Immature natural killer cell (primary cell): ENCODE measurements at regions not wholly inside any gene's neighbourhood (a gene's known extent, or its start where the extent isn't known, plus 50 kb on each side); places are given as distances from the start of the nearest gene placed in this dataset.

Experiments used
- DNase-seq, 3 donors: peaks; one replicate each; pipeline ENCODE4 v3.0.0; 2022; ENCODE audit warnings: mixed read lengths in 1 of 3
- H3K27ac Mint-ChIP-seq, 6 donors: one replicate each; pipeline ENCODE4 v1.8.0; 2020; ENCODE audit warnings: mixed read lengths in 6 of 6, mild to moderate bottlenecking in 5 of 6, inconsistent platforms in 4 of 6, moderate library complexity in 3 of 6
- H3K27me3 Mint-ChIP-seq, 3 donors: one replicate each; pipeline ENCODE4 v1.8.0; 2020 to 2021; ENCODE audit warnings: low read depth in 3 of 3, mild to moderate bottlenecking in 3 of 3, mixed read lengths in 3 of 3, moderate library complexity in 3 of 3, inconsistent platforms in 1 of 3
- H3K36me3 Mint-ChIP-seq, 3 donors: one replicate each; pipeline ENCODE4 v1.8.0; 2020; ENCODE audit warnings: mixed read lengths in 3 of 3, inconsistent platforms in 2 of 3, mild to moderate bottlenecking in 2 of 3
- H3K4me1 Mint-ChIP-seq, 2 donors: one replicate each; pipeline ENCODE4 v1.8.0; 2020; ENCODE audit warnings: inconsistent platforms in 2 of 2, mild to moderate bottlenecking in 2 of 2, mixed read lengths in 2 of 2, moderate library complexity in 1 of 2
- H3K4me3 Mint-ChIP-seq, 5 donors: one replicate each; pipeline ENCODE4 v1.8.0; 2020; ENCODE audit warnings: mild to moderate bottlenecking in 5 of 5, mixed read lengths in 5 of 5, inconsistent platforms in 3 of 5, moderate library complexity in 3 of 5
- H3K9me3 Mint-ChIP-seq, 6 donors: one replicate each; pipeline ENCODE4 v1.8.0; 2020; ENCODE audit warnings: mild to moderate bottlenecking in 6 of 6, mixed read lengths in 6 of 6, inconsistent platforms in 4 of 6, moderate library complexity in 3 of 6

DNA sequence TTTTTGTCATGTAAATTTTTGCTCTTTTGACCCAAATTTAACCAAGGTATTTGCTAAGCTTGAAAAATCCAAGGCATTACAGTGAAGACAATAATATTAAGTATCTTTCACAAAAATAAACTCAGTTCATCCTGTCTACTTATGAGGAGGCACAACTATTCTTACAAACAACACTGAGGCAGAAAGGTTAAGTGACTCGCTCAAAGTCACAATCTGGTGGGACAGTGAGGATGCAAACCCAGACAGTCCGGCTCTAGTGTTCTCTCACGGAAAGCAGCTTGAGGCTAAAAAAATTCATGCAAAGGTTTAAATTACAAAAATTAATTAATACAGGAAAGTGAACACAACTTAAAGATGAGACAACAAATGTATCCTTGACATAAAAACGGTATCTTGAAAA lies 125.3 kb downstream of the SIPA1L2 start:
- Mint-ChIP-seq H3K27me3 (peaks cover 2 to 8% (median 2%) of the 10 kb centered on the region in 3 donors), H3K4me1 (no peaks in the 10 kb centered on the region), H3K27ac (no peak overlapping the region), H3K9me3 (no peaks in the 10 kb centered on the region), H3K36me3 (peaks cover 0 to 4% (median 0%) of the 10 kb centered on the region in 3 donors), H3K4me3 (no peak overlapping the region)
- DNase-seq = no peak

DNA sequence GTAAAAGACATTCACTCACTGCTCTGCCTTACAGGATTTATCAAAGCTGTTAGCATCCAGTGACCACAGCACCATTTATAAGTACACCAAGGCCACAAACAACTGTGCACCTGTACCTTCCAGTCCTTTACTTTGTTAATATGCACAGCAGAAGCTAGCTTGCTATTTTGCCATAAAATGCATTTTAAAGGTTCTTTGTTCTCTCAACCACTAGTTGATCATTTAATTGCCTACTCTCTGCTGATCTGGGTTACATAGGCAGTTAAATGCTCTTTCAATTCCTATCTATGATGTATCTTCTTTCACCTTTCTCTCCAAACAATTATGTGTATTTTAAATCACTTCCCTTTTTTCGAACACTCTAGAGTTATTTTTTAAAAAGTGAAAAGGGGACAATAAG lies 126.4 kb downstream of the SIPA1L2 start:
- Mint-ChIP-seq H3K4me3 (no peak overlapping the region), H3K9me3 (no peaks in the 10 kb centered on the region), H3K36me3 (peaks cover 0 to 4% (median 0%) of the 10 kb centered on the region in 3 donors), H3K27ac (no peak overlapping the region), H3K27me3 (peaks cover 0 to 8% (median 2%) of the 10 kb centered on the region in 3 donors), H3K4me1 (no peaks in the 10 kb centered on the region)
- no peak for DNase-seq

DNA sequence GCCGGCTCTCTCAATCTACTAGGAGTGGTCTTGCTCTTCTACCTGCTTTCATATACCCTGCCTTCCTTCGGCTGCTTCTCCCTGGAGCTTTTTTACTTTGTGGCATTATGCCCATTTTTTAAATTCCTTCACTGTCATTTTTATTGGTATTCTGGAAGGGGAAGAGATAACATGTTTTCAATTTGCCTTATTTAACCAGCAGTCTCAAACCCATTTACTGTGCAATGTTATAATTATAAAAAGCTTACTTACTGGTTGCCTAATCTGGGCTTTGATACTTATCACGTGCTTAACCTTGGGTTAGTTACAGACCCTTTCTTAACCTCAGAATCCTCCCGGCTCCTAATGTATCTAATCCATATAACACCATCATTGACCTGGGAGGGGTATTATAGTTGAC lies 128.1 kb downstream of the SIPA1L2 start:
- H3K9me3 Mint-ChIP-seq = no peaks in the 10 kb centered on the region
- no peak overlapping the region for H3K27ac Mint-ChIP-seq
- no peak overlapping the region for H3K4me3 Mint-ChIP-seq
- H3K27me3 Mint-ChIP-seq = peaks cover 0 to 5% (median 2%) of the 10 kb centered on the region in 3 donors
- peaks cover 0 to 4% (median 0%) of the 10 kb centered on the region in 3 donors for H3K36me3 Mint-ChIP-seq
- DNase-seq = no peak
- no peaks in the 10 kb centered on the region for H3K4me1 Mint-ChIP-seq

DNA sequence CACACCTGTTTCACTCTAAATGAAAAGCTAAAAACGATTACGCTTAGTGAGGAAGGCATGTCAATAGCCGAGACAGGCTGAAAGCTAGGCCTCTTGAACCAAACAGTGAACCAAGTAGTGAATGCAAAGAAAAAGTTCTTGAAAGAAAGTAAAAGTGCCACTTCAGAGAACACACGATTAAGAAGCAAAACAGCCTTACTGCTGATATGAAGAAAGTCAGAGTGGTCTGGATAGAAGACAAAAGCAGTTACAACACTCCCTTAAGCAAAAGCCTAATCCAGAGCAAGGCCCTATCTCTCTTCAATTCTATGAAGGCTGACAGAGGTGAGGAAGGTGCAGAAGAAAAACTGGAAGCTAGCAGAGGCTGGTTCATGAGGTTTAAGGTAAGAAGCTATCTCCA lies 130.7 kb downstream of the SIPA1L2 start:
- Mint-ChIP-seq H3K9me3 (no peaks in the 10 kb centered on the region), H3K4me1 (no peaks in the 10 kb centered on the region), H3K36me3 (peaks cover 0 to 4% (median 0%) of the 10 kb centered on the region in 3 donors), H3K27me3 (peaks cover 0 to 2% (median 0%) of the 10 kb centered on the region in 3 donors), H3K4me3 (no peak overlapping the region), H3K27ac (no peak overlapping the region)
- no peak for DNase-seq

DNA sequence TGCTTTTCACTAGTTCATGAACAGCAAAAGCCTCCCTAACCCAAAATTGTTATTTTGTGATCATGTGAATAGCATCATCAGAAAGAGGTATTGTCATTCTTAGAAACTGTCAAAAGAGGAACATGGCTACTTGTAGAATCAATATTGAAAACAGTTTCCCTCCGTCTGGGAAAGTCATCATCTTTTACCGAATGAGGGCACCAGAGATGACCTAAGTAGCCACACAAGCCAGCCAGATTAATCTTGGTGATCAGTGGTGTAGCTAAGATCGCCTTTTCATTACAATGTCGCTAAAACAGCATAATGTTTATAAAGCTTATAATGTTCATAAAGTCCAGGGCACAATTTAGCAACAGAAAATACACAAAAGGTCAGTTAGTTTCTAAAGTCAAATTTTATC lies 136.1 kb downstream of the SIPA1L2 start:
- no peaks in the 10 kb centered on the region for H3K4me1 Mint-ChIP-seq
- no peak overlapping the region for H3K27ac Mint-ChIP-seq

DNA sequence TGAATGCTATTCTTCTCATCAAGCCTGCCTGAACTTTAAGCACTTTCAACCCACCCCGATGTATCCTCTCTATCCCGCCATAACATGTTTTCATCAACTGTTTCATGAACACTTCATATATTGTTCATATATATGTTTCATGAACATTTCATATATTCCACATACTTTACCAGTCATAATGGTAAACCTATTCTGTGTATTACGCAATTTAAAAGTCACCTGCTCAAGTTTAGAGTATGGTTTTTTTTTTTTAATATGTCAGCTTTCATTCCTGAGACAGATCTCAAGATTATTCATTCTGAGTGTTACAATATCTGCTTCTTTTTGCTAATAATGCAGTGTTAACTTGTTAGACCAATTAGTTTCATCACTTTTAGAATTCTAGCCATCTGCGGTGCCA lies 140.7 kb downstream of the SIPA1L2 start:
- no peaks in the 10 kb centered on the region for H3K4me1 Mint-ChIP-seq
- H3K36me3 Mint-ChIP-seq = peaks cover 0 to 5% (median 3%) of the 10 kb centered on the region in 3 donors
- H3K27ac Mint-ChIP-seq = no peak overlapping the region
- H3K27me3 Mint-ChIP-seq = peaks cover 0 to 4% (median 0%) of the 10 kb centered on the region in 3 donors
- no peaks in the 10 kb centered on the region for H3K9me3 Mint-ChIP-seq
- no peak overlapping the region for H3K4me3 Mint-ChIP-seq
- no peak for DNase-seq

More for the DNA sequence above, 136.1 kb downstream of the SIPA1L2 start:
- Mint-ChIP-seq H3K27me3 (peaks cover 0 to 2% (median 0%) of the 10 kb centered on the region in 3 donors), H3K36me3 (peaks cover 0 to 3% (median 0%) of the 10 kb centered on the region in 3 donors), H3K9me3 (no peaks in the 10 kb centered on the region), H3K4me3 (no peak overlapping the region)
- DNase-seq = no peak

DNA sequence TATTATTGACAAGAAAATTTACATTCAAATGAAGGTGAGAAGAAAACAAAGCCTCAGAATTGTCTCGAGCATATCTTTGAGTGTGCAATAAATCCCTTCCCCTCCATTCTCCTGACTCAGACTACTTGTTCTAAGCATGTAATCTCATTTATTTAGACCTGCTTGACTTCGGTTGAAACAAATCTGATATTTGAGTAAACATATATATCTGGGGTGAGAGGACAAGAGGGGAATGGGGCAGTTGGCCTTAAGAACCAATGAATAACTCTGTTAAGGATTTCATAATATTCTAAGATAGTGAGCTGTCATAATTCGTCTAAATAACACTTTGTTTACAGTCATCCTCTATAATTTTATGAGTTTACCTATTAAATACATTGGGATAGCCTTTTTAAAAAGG lies 142.7 kb downstream of the SIPA1L2 start:
- no peak overlapping the region for H3K4me3 Mint-ChIP-seq
- H3K27ac Mint-ChIP-seq = no peak overlapping the region
- H3K9me3 Mint-ChIP-seq = no peaks in the 10 kb centered on the region
- H3K4me1 Mint-ChIP-seq = no peaks in the 10 kb centered on the region
- H3K27me3 Mint-ChIP-seq = peaks cover 0 to 4% (median 4%) of the 10 kb centered on the region in 3 donors
- no peak for DNase-seq
- peaks cover 0 to 8% (median 5%) of the 10 kb centered on the region in 3 donors for H3K36me3 Mint-ChIP-seq

DNA sequence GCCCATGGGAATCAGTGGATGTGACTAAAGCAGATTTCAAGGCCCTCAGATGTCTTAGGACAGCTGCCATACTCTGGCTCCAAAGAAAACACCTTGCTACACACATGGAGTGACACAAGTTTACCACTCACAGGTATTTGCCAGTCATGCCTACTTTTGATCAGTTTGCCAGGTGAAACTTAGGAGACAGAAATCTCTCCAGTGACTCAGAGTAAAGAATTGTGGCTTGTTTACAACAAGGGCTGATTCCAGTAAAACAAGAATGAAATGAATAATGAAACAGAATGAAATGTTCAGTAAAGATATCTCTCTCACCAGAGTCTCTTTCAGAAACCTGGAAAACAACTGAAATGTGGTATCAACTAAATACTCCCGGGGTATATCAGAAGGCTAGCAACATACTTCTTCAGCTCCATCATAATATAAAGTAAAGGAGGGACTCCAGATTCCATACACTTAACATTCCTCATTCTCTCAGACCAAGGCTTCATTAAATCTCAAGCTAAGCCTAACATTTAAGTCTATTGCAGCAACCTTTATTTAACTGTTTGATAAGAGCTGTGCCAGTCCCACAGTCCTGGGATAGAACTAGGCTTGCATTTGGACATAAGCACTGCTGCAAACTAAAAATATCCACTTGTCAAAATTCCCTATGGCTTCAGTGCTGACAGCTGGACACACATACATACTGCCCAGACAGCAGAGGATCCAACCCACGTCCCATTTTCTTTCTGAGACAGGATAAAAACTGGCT lies 143.3 kb downstream of the SIPA1L2 start:
- Mint-ChIP-seq H3K4me3 (no peak overlapping the region), H3K4me1 (no peaks in the 10 kb centered on the region), H3K27me3 (peaks cover 0 to 4% (median 4%) of the 10 kb centered on the region in 3 donors), H3K27ac (no peak overlapping the region), H3K9me3 (no peaks in the 10 kb centered on the region), H3K36me3 (peaks cover 0 to 8% (median 5%) of the 10 kb centered on the region in 3 donors)
- no peak for DNase-seq

DNA sequence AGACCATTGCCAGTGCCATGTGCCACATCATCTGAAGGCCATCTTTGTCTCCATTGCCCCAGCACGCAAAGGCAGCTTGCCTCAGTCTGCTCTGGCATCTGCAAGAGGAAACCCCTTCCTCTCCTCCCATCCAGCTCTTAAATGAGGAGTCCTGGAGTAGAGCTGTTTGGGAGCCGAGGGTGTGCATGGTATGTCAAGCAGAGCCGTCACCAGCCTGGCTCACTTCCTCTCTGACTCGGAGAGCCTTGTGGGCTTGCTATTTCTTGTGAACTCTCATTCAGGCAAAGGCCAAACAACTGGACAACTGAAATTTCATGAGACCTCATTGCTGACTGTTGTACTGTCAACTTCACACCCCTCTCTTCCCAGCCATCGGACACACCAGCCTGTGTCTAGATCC lies 143.9 kb downstream of the SIPA1L2 start:
- Mint-ChIP-seq H3K4me1 (no peaks in the 10 kb centered on the region), H3K4me3 (no peak overlapping the region), H3K27me3 (peaks cover 0 to 4% (median 3%) of the 10 kb centered on the region in 3 donors), H3K36me3 (peaks cover 0 to 8% (median 5%) of the 10 kb centered on the region in 3 donors), H3K27ac (no peak overlapping the region), H3K9me3 (no peaks in the 10 kb centered on the region)
- DNase-seq = no peak

DNA sequence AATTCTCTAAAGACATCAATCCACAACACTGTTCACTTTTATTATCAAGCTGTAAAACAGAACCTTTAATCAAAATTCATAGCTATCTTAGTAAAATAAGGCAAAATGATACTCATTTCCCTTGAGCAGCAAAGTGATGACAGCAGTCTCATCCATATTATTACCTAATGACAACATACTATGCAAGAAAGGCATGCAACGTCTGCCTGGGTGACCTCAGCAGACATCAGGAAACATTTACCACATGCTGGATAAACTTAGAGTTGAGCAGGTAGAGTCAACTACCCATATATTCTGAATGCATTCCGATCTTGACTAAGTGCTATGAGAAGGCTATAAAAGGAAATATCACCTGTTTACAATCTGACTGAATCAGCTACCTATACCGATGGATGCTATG lies 145.1 kb downstream of the SIPA1L2 start:
- Mint-ChIP-seq H3K36me3 (peaks cover 0 to 8% (median 5%) of the 10 kb centered on the region in 3 donors), H3K9me3 (no peaks in the 10 kb centered on the region), H3K4me3 (no peak overlapping the region), H3K27ac (no peak overlapping the region), H3K4me1 (no peaks in the 10 kb centered on the region), H3K27me3 (peaks cover 0 to 4% (median 3%) of the 10 kb centered on the region in 3 donors)
- DNase-seq = no peak

DNA sequence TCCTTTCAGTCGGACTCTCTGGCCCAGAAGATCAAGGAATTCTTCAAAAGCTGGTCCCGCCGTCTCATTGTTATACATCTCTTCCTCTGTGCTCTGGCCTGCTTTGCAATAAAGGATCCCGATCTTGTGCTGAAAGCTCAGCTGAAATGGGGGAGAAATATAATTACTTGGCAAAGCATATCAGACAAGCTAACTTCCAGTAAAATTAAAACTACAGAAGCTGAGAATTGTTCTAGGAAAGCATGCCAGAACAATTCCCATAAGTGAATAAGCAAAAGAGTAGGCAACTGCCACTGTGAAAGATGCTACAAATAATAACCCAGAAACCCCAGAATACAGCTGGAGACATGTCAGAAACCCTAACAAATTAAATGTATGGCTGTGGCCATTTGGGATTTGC lies 146.1 kb downstream of the SIPA1L2 start:
- Mint-ChIP-seq H3K36me3 (peaks cover 0 to 8% (median 5%) of the 10 kb centered on the region in 3 donors), H3K4me1 (no peaks in the 10 kb centered on the region), H3K9me3 (no peaks in the 10 kb centered on the region), H3K4me3 (no peak overlapping the region), H3K27ac (no peak overlapping the region), H3K27me3 (peaks cover 0 to 4% (median 3%) of the 10 kb centered on the region in 3 donors)
- no peak for DNase-seq

DNA sequence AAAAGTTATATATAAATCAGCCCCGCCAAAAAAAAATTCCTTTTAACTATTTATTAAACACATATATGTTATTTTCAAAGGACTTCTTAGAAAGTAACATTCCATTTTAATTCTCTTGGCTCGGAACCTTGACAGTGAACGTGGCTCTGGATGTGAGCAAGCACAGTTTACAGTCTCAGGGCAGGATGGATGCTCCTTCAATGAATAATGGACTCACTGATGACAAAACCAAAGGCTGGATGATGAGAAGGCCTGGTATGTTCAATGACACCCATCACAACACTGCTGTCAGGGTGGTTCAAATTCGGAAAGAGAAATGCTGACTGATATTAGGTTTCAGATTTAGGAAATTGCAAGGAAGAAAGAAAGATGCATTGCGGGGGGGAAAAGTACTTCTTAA lies 148.8 kb downstream of the SIPA1L2 start:
- H3K36me3 Mint-ChIP-seq = peaks cover 0 to 8% (median 0%) of the 10 kb centered on the region in 3 donors
- no peak for DNase-seq
- no peak overlapping the region for H3K27ac Mint-ChIP-seq
- H3K27me3 Mint-ChIP-seq = peaks cover 0 to 9% (median 5%) of the 10 kb centered on the region in 3 donors
- no peaks in the 10 kb centered on the region for H3K4me1 Mint-ChIP-seq
- H3K9me3 Mint-ChIP-seq = no peaks in the 10 kb centered on the region
- no peak overlapping the region for H3K4me3 Mint-ChIP-seq

DNA sequence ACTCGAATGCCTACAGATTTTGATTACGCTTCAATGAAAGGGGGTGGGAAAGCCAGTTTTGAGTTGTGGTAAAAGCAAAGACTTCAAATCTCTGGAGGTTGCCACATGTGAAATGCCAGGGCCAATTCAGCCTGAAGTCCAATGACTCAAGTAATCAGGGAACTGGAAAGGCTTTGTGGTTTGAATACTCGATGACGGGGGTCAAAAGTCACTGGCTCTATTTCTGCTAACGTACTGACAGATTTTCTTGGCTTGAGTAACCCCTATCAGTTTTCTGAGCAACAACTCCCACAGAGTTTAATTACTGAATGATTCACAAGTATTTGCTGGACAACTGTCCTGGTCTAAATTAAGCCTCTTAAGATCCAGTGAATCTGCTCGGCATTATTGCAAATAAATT lies 152.2 kb downstream of the SIPA1L2 start:
- peaks cover 0 to 9% (median 8%) of the 10 kb centered on the region in 3 donors for H3K27me3 Mint-ChIP-seq
- H3K27ac Mint-ChIP-seq = no peak overlapping the region
- no peaks in the 10 kb centered on the region for H3K9me3 Mint-ChIP-seq
- H3K4me1 Mint-ChIP-seq = peaks cover 6 to 7% of the 10 kb centered on the region in 2 donors
- DNase-seq = no peak
- H3K36me3 Mint-ChIP-seq = no peaks in the 10 kb centered on the region
- no peak overlapping the region for H3K4me3 Mint-ChIP-seq

DNA sequence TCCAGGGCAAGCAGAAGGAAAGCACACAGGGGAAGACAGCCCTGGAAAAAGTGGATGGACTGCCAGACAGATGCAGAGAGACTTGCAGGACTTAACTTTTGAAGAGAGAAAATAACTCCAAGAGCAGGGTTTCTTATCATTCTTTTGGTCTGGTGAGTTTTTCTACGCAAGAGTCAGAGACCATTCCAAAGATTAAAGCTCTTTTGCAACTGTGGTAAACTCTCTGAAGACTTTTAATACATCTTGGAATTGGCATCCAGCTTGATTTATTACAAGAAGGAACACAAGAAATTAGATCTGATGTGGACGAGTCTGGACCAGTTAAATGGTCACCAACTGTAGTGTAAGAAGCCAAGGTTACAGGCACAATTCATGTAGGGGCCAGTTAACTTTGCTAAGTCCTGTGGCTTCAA lies 153.4 kb downstream of the SIPA1L2 start:
- no peak for DNase-seq
- peaks cover 0 to 13% (median 8%) of the 10 kb centered on the region in 3 donors for H3K27me3 Mint-ChIP-seq
- no peaks in the 10 kb centered on the region for H3K9me3 Mint-ChIP-seq
- H3K36me3 Mint-ChIP-seq = peaks cover 0 to 4% (median 0%) of the 10 kb centered on the region in 3 donors
- no peak overlapping the region for H3K27ac Mint-ChIP-seq
- no peak overlapping the region for H3K4me3 Mint-ChIP-seq
- peaks cover 9 to 13% of the 10 kb centered on the region in 2 donors for H3K4me1 Mint-ChIP-seq
